GM12872 (cell line): ENCODE measurements at regions not wholly inside any gene's neighbourhood (a gene's known extent, or its start where the extent isn't known, plus 50 kb on each side); places are given as distances from the start of the nearest gene placed in this dataset.

Experiments
- TF ChIP-seq, protein P1 (sequence below): IDR thresholded peaks from 3 replicates; pipeline ENCODE4 v1.5.1; 2011; ENCODE audit warnings: low read depth, mild to moderate bottlenecking, low read length, moderate library complexity; ENCODE audit not compliant: insufficient read depth

GRCh38 chr6:87908978-87909811 is 138.4 kb upstream of the SPACA1 start:
- TF ChIP-seq, protein P1, sequence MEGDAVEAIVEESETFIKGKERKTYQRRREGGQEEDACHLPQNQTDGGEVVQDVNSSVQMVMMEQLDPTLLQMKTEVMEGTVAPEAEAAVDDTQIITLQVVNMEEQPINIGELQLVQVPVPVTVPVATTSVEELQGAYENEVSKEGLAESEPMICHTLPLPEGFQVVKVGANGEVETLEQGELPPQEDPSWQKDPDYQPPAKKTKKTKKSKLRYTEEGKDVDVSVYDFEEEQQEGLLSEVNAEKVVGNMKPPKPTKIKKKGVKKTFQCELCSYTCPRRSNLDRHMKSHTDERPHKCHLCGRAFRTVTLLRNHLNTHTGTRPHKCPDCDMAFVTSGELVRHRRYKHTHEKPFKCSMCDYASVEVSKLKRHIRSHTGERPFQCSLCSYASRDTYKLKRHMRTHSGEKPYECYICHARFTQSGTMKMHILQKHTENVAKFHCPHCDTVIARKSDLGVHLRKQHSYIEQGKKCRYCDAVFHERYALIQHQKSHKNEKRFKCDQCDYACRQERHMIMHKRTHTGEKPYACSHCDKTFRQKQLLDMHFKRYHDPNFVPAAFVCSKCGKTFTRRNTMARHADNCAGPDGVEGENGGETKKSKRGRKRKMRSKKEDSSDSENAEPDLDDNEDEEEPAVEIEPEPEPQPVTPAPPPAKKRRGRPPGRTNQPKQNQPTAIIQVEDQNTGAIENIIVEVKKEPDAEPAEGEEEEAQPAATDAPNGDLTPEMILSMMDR = no peak

DNA sequence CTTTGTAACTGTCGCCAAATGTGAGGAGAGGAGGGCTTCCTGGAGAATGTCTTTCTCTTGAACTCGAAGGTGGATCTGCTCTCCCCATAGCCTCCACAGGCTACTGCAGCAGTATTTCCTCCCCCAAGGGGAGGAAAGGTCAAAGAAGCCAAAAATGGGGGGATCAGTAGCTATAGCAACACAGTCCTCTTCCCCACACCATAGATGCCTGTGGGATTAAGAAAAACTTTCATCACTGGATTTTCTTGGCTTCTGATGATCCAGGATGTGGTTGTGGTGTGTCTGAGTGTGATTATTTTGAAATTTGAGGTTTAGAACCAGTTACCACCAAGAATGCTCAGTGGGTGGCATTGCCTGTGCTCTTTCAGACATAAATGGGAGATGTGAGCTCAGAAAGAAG is 140.1 kb upstream of the SPACA1 start:
- TF ChIP-seq, protein P1 = no peak

DNA sequence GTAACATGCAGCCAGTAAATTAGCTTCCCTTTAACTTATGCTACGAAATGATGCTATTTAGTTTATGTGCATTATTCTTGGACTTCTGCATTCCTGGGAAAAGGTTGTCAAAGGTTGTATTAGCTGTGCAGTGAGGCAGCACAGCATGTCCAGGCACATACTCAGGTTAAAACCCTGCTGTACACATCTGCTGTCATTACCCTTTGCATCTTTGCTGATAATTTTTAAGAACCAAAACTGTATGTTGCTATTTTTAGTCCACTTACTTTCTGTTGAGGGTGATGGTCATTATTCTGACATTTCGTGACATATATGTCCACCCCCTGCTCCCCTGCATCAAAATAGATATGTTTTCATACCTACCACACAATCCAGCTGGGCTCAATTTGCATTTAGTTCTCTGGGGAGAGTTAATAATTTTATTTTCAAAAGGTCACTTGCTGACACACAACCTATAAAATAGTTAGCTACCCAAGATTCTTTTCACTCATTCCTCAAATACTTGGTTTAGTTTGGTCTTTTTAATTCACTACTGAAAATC is 142.5 kb upstream of the SPACA1 start:
- TF ChIP-seq, protein P1 = no peak

DNA sequence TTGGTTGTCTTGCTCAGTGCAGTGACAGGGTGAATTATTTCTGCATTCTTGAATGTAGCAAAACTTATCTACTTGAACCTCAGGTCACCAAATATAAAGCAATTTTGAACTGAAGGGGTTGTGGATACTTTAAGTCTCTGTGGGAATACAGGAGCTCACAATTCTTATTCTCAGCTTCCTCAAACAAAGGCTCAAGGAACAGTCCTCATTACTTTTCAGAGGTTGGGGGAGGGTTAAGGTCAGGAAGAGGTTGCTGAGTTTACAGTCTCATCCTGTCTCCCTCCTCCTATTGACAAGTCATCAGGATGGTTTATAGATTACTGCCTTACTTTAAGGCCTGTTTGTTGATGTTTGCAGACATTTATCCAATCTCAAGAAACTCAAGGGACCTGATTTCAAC is 143.6 kb upstream of the SPACA1 start:
- TF ChIP-seq, protein P1 = no peak

- TF ChIP-seq, protein P1 = no peak
Measured at GRCh38 chr6:87903323-87903722, 144.3 kb upstream of the SPACA1 start.

DNA sequence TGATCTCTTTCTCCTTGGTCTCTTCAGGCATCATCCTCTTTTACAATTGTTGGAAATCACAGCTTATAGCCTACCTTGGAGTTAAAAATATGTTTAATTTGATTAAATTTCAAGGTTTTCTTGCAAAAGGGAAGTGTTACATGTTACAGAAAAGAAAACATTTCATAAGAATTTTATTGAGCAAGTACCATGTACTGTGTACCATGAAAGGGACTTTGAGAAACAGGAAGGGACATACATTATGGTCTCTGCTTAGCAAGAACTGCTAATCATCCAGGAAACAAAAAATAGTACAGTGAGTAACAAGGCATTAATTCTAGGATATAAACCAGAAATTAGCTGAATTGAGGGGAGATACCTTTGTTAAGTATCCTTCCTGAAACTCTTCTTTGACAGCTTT is 145.3 kb upstream of the SPACA1 start:
- TF ChIP-seq, protein P1 = no peak

- TF ChIP-seq, protein P1 = no peak
Measured at GRCh38 chr6:87901613-87902012, 146.0 kb upstream of the SPACA1 start.
